Activated B cell treated with CpG ODN at 0.5 μM for 24 hours (primary cell): ENCODE measurements at regions not wholly inside any gene's neighbourhood (a gene's known extent, or its start where the extent isn't known, plus 50 kb on each side); places are given as distances from the start of the nearest gene placed in this dataset.
A peak's percentile ranks its signal among the peaks of the same experiment; 100 is the strongest.

Source experiments
- ATAC-seq: fragments of 200-7000 bp; cut with Tn5 transposase; one replicate; pipeline ENCODE4 v1.10.0; 2021; ENCODE audit warnings: low read depth, mild to moderate bottlenecking, moderate library complexity
- CTCF ChIA-PET: fragments of 350-600 bp; sonication (Branson Sonifier 250); formaldehyde crosslinking; loops from one replicate; lab custom pipeline; 2021; ENCODE audit warnings: antibody characterized with exemption; lab: Charles Lee
- POLR2A ChIA-PET: fragments of 350-600 bp; sonication (Branson Sonifier 250); formaldehyde crosslinking; loops from one replicate; lab custom pipeline; 2021; ENCODE audit warnings: antibody characterized with exemption; lab: Charles Lee
- DNase-seq: peaks from one replicate; pipeline ENCODE4 v3.0.0; 2022
- H3K27ac Mint-ChIP-seq: one replicate; pipeline ENCODE4 v1.8.0; 2020; ENCODE audit warnings: mixed read lengths
- H3K27me3 Mint-ChIP-seq: one replicate; pipeline ENCODE4 v1.8.0; 2021; ENCODE audit warnings: mixed read lengths
- H3K36me3 Mint-ChIP-seq: one replicate; pipeline ENCODE4 v1.8.0; 2021; ENCODE audit warnings: low read depth, mixed read lengths
- H3K4me1 Mint-ChIP-seq: one replicate; pipeline ENCODE4 v1.8.0; 2021; ENCODE audit warnings: mixed read lengths
- H3K4me3 Mint-ChIP-seq: one replicate; pipeline ENCODE4 v1.8.0; 2020; ENCODE audit warnings: mild to moderate bottlenecking, mixed read lengths
- H3K9me3 Mint-ChIP-seq: one replicate; pipeline ENCODE4 v1.8.0; 2020; ENCODE audit warnings: mixed read lengths
- CTCF ChIP-seq: fragments of 200-600 bp; IDR thresholded peaks from one replicate; pipeline ENCODE4 v1.8.0; 2022; ENCODE audit warnings: antibody characterized with exemption, mild to moderate bottlenecking
- intact Hi-C: fragments of 100-400 bp; cut with micrococcal nuclease; formaldehyde crosslinking; loops from one replicate; pipeline ENCODE4 v1.15.1; 2024

- ChIA-PET POLR2A (no interaction called here), CTCF (no interaction called here)
- H3K4me3 Mint-ChIP-seq = peak overlapping the region; percentile 41
- ATAC-seq = peak; percentile 28
- TF ChIP-seq CTCF = no peak
- no peaks in the 10 kb centered on the region for H3K27me3 Mint-ChIP-seq
- DNase-seq = no peak
- H3K27ac Mint-ChIP-seq = no peak overlapping the region
- no peaks in the 10 kb centered on the region for H3K9me3 Mint-ChIP-seq
- H3K4me1 Mint-ChIP-seq = peaks cover 6% of the 10 kb centered on the region
- H3K36me3 Mint-ChIP-seq = no peaks in the 10 kb centered on the region
- intact Hi-C loops = no loop called here
Observed at GRCh38 chr10:105837951-105838350, 1196.9 kb downstream of the SORCS3 start.

- H3K27me3 Mint-ChIP-seq = no peaks in the 10 kb centered on the region
- no peak overlapping the region for H3K27ac Mint-ChIP-seq
- H3K9me3 Mint-ChIP-seq = peaks cover 2% of the 10 kb centered on the region
- CTCF ChIA-PET = no interaction called here
- H3K4me3 Mint-ChIP-seq = no peak overlapping the region
- POLR2A ChIA-PET = no interaction called here
- no peaks in the 10 kb centered on the region for H3K36me3 Mint-ChIP-seq
- intact Hi-C loops = no loop called here
- ATAC-seq = no peak
- H3K4me1 Mint-ChIP-seq = peaks cover 6% of the 10 kb centered on the region
- DNase-seq = no peak
- no peak for TF ChIP-seq CTCF
Observed at GRCh38 chr10:105834261-105835059, 1193.4 kb downstream of the SORCS3 start.

GRCh38 chr10:105827133-105827532, 1186.0 kb downstream of the SORCS3 start:
- CTCF ChIA-PET = no interaction called here
- intact Hi-C loops = no loop called here
- DNase-seq = no peak
- no peaks in the 10 kb centered on the region for H3K4me1 Mint-ChIP-seq
- no peak for TF ChIP-seq CTCF
- no peak overlapping the region for H3K27ac Mint-ChIP-seq
- peaks cover 9% of the 10 kb centered on the region for H3K9me3 Mint-ChIP-seq
- POLR2A ChIA-PET = no interaction called here
- H3K27me3 Mint-ChIP-seq = no peaks in the 10 kb centered on the region
- no peak for ATAC-seq
- H3K4me3 Mint-ChIP-seq = no peak overlapping the region
- H3K36me3 Mint-ChIP-seq = no peaks in the 10 kb centered on the region

DNA sequence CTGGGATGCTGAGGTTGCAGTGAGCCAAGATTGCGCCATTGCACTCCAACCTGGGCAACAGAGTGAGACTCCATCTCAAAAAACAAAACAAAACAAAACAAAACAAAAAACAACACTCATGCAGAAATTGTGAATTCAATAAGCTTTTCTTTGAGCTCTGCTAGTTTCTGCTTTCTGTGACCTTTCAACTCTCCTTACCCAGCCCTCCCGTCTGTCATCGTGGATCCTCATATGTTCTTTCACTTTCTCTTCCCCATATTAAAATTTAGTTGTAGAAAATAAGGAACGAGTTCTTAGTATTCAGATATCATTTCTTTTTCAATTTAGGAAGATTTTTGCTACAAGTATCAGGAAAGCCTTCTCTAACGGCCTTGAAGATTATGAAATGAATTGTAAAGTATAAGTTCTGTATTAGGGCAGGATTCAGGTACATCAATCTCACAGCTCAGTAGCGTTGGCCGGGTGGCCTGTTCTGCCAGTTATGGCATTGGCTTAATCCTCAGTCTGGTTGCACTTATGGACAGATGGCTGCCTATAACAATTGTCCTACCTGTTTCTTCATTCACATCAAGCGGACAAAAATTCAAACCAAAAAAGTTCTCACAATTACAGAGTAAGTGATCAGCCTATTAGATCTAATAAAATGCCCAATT, 1167.0 kb downstream of the SORCS3 start:
- ATAC-seq (no peak), DNase-seq (no peak)
- ChIA-PET CTCF (no interaction called here), POLR2A (no interaction called here)
- intact Hi-C loops = no loop called here
- no peak for TF ChIP-seq CTCF
- no peaks in the 10 kb centered on the region for H3K36me3 Mint-ChIP-seq
- no peaks in the 10 kb centered on the region for H3K4me1 Mint-ChIP-seq
- H3K27me3 Mint-ChIP-seq = no peaks in the 10 kb centered on the region
- no peak overlapping the region for H3K4me3 Mint-ChIP-seq
- H3K27ac Mint-ChIP-seq = no peak overlapping the region
- H3K9me3 Mint-ChIP-seq = peaks cover 11% of the 10 kb centered on the region

- Mint-ChIP-seq H3K4me3 (no peak overlapping the region), H3K27me3 (no peaks in the 10 kb centered on the region), H3K36me3 (no peaks in the 10 kb centered on the region), H3K9me3 (peaks cover 4% of the 10 kb centered on the region), H3K4me1 (no peaks in the 10 kb centered on the region), H3K27ac (no peak overlapping the region)
- ChIA-PET POLR2A (no interaction called here), CTCF (no interaction called here)
- intact Hi-C loops = no loop called here
- DNase-seq (no peak), ATAC-seq (no peak)
- no peak for TF ChIP-seq CTCF
Observed at GRCh38 chr10:105803206-105803605, 1162.1 kb downstream of the SORCS3 start.
